Activated CD4-positive, alpha-beta T cell treated with anti-CD3 and anti-CD28 coated beads, Interleukin-2, amount 50 U/mL, for 16 hours (primary cell): ENCODE measurements at regions not wholly inside any gene's neighbourhood (a gene's known extent, or its start where the extent isn't known, plus 50 kb on each side); places are given as distances from the start of the nearest gene placed in this dataset.
A peak's percentile ranks its signal among the peaks of the same experiment; 100 is the strongest.
"Not testable (repeated sequence)": the region's sequence is repeated elsewhere in the genome, so short reads cannot be mapped to it uniquely, and the experiment has no call there.

Experiments used
- DNase-seq: peaks from one replicate; pipeline ENCODE4 v3.0.0-alpha.2; 2020

GRCh38 chr18:26648509-26649192 is 100.3 kb upstream of the KCTD1 start:
- DNase-seq: no peak

- no peak for DNase-seq
Observed at GRCh38 chr18:26646901-26647300, 98.5 kb upstream of the KCTD1 start.

GRCh38 chr18:26642440-26643348 is 94.3 kb upstream of the KCTD1 start:
- DNase-seq: no peak

GRCh38 chr18:26640541-26640940 is 92.2 kb upstream of the KCTD1 start:
- no peak for DNase-seq

DNA sequence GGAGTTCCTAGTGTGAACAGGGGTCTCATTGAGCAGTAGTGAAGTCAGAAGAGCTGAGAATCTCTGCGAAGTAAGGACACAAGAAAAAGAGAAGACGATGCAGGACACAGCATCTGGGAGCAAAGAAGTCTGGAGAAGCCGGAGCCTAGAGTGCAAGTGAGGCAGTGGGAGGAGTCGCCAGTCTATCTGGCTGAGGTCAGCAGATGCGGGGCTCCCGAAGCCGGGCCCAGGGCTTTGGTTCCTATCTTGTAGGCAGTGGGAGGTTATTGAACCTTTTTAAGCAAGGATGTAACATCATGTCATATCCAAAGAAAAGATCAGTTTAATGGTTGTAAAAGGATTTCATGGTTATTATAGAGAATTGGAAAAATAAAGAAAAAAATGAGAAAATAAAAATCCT is 90.8 kb upstream of the KCTD1 start:
- DNase-seq: no peak

GRCh38 chr18:26637983-26638382 is 89.6 kb upstream of the KCTD1 start:
- DNase-seq: no peak

GRCh38 chr18:26637324-26637723 is 89.0 kb upstream of the KCTD1 start:
- no peak for DNase-seq

DNA sequence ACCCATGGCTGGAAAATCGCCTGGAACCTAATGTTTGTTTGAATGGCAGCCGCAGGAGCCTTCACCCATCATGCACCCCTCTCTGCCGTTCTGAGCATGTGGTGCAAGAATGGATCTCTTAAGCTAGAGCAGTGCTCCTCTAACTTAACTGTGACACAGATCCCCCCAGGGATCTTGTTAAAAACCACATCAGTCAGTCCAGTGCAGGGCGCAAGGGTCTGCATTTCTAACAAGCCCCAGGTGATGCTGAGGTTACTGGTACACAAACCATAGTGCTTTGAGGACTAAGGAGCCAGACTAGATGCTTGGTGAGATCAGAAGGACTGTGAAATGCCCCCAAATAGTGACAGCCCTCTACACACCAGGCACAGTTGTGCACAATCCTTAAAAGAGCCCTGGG is 87.1 kb upstream of the KCTD1 start:
- no peak for DNase-seq

GRCh38 chr18:26634631-26635030 is 86.3 kb upstream of the KCTD1 start:
- DNase-seq: no peak

DNA sequence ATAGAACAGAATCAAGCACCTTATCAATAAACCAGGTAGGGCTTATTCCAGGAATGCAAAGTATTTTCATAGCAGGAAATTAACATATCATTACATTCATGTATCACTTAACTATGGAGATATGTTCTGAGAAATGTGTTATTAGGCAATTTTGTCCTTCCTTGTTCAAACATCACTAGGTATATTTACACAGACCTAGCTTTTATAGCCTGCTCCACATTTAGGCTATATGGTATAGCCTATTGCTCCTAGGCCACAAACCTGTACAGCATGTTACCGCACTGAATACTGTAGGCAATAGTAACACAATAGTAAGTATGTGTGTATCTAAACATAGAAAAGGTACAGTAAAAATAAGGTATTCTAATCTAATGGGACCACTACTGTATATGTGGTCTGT is 82.8 kb upstream of the KCTD1 start:
- DNase-seq: no peak

GRCh38 chr18:26630596-26630995 is 82.2 kb upstream of the KCTD1 start:
- no peak for DNase-seq

- DNase-seq: no peak
Observed at GRCh38 chr18:26628017-26628416, 79.7 kb upstream of the KCTD1 start.

DNA sequence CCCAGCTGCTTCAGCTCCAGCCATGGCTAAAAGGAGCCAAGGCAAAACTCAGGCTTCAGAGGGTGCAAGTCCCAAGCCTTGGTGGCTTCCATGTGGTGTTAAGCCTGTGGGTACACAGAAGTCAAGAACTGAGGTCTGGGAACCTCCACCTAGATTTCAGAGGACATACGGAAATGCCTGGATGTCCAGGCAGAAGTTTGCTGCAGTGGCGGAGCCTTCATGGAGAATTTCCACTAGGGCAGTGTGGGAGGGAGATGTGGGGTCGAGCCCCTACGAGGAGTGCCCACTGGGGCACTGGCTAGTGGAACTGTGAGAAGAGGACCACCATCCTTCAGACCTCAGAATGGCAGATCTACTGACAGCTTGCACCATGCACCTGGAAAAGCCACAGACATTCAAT is 76.1 kb upstream of the KCTD1 start:
- no peak for DNase-seq

DNA sequence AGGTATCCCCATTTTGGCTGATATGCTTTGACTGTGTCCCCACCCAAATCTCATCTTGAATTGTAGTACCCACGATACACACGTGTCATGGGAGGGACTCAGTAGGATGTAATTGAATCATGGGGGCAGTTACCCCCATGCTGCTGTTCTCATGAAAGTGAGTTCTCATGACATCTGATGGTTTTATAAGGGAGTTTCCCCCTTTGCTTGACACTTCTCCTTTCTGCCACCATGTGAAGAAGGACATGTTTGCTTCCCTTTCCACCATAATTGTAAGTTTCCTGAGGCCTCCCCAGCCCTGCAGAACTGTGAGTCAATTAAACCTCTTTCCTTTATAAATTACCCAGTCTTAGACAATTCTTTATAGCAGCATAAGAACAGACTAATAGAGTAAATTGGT is 75.0 kb upstream of the KCTD1 start:
- DNase-seq: not testable (repeated sequence)

DNA sequence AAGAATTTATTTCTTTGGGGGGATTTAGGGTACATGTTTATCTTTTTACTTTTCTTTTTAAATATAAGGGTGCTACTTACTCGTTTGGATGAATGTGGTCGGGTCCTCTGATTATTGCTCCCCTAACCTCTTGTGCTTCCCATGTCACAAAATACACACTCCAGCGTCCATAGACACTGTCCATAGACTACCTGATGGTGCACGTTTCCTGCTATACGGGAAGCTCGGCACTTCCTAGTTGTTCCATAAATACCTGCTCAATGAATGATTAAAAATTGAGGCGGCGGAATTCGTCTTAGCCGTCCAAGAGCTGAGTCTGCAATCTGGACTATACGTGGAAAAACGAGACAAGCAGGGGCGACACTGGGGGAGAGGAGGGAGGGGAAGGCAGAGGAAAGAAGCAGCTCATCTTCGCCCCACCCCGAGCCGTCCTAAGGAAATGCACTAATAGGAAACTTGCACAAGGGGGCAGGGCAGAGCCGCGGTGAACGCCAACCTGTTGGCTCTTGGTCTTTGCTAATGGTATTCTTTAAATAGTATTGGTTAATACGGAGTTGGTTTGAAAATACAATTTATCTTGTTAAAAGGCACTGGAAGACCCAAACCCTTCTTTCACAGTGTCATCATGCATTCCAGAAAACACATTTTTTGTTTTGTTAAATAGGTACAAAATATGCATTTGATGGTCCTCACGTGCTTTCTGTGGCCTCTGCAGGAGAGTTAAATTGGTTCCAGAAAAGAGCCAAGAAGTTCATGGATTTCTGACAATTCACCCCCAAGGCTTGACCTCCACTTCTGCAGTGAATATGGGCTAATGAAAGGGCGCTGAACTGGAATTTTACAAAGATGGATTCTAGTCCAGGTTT is 73.0 kb upstream of the KCTD1 start:
- peak; percentile 39 for DNase-seq

GRCh38 chr18:26619350-26619749 is 71.0 kb upstream of the KCTD1 start:
- DNase-seq: no peak

GRCh38 chr18:26618135-26618534 is 69.8 kb upstream of the KCTD1 start:
- DNase-seq: no peak

GRCh38 chr18:26617151-26617554 is 68.8 kb upstream of the KCTD1 start:
- DNase-seq: no peak

DNA sequence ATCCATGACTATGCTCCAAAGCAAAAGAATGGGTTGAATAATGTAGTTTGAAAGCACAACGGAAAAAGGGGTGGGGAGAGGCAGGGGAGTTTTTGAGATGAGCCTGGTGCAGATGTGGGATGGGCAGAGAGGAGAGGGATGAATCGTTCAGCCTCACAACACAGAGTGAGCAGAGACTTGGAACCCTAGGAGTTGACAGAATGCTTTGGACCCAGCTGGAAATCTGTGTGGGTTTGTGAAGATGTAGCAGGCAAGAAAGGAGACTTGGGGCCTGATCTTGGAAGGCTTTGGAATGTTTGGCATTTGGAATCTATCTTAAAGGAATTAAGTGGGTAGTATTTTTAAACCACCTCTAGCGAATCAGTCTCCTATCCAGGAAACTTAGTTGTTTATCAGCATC is 66.0 kb upstream of the KCTD1 start:
- DNase-seq: no peak
